Lower lobe of right lung (tissue), 2 donors: ENCODE measurements at regions not wholly inside any gene's neighbourhood (a gene's known extent, or its start where the extent isn't known, plus 50 kb on each side); places are given as distances from the start of the nearest gene placed in this dataset.
"Not testable (repeated sequence)": the region's sequence is repeated elsewhere in the genome, so short reads cannot be mapped to it uniquely, and the experiment has no call there.

Experiments used
- ATAC-seq, 2 donors: fragments of 200-7000 bp; cut with Tn5 transposase; one replicate each; pipeline ENCODE4 v1.9.1; 2020 to 2022; ENCODE audit warnings: mild to moderate bottlenecking in 2 of 2, moderate library complexity in 2 of 2
- DNase-seq: peaks from one replicate; pipeline ENCODE4 v3.0.0-alpha.2; 2020
- H3K27ac ChIP-seq: fragments of 200-600 bp; one replicate; pipeline ENCODE4 v1.8.0; 2022
- H3K27me3 ChIP-seq: fragments of 200-600 bp; one replicate; pipeline ENCODE4 v1.8.0; 2022; ENCODE audit warnings: low read depth
- H3K36me3 ChIP-seq: fragments of 200-600 bp; one replicate; pipeline ENCODE4 v1.8.0; 2022; ENCODE audit warnings: mild to moderate bottlenecking
- H3K4me1 ChIP-seq: fragments of 200-600 bp; one replicate; pipeline ENCODE4 v1.8.0; 2022
- H3K4me3 ChIP-seq: fragments of 200-600 bp; one replicate; pipeline ENCODE4 v1.8.0; 2022; ENCODE audit warnings: mild to moderate bottlenecking
- H3K9me3 ChIP-seq: fragments of 200-600 bp; one replicate; pipeline ENCODE4 v1.8.0; 2022
- CTCF ChIP-seq: fragments of 200-600 bp; IDR thresholded peaks from one replicate; pipeline ENCODE4 v1.8.0; 2022; ENCODE audit warnings: antibody characterized with exemption, mild to moderate bottlenecking
- intact Hi-C: fragments of 100-400 bp; cut with DNase I; formaldehyde crosslinking; loops from one replicate; pipeline ENCODE4 v1.11.0; 2022
- donor health status: DM: no; HTN: yes; CAD: no; lungs with severe emphysema.

GRCh38 chr10:44115516-44115915 lies 269.4 kb downstream of the CXCL12 start:
- ATAC-seq (no peak), DNase-seq (no peak)
- H3K4me3 ChIP-seq = no peak overlapping the region
- H3K27ac ChIP-seq = no peak overlapping the region
- no peaks in the 10 kb centered on the region for H3K9me3 ChIP-seq
- no peaks in the 10 kb centered on the region for H3K27me3 ChIP-seq
- intact Hi-C loops = no loop called here
- no peak for TF ChIP-seq CTCF
- H3K4me1 ChIP-seq = no peaks in the 10 kb centered on the region
- H3K36me3 ChIP-seq = no peaks in the 10 kb centered on the region

GRCh38 chr10:44114441-44114840 lies 270.5 kb downstream of the CXCL12 start:
- DNase-seq = no peak
- H3K36me3 ChIP-seq = no peaks in the 10 kb centered on the region
- TF ChIP-seq CTCF = no peak
- H3K9me3 ChIP-seq = no peaks in the 10 kb centered on the region
- ATAC-seq = no peak
- intact Hi-C loops = no loop called here
- H3K4me1 ChIP-seq = no peaks in the 10 kb centered on the region
- no peaks in the 10 kb centered on the region for H3K27me3 ChIP-seq
- H3K27ac ChIP-seq = no peak overlapping the region
- no peak overlapping the region for H3K4me3 ChIP-seq

GRCh38 chr10:44112280-44112679 lies 272.6 kb downstream of the CXCL12 start:
- H3K36me3 ChIP-seq, H3K9me3 ChIP-seq, H3K27me3 ChIP-seq, H3K4me1 ChIP-seq, intact Hi-C loops, ATAC-seq, H3K4me3 ChIP-seq, DNase-seq: not testable (repeated sequence)
- peak overlapping the region; percentile 13 for H3K27ac ChIP-seq

- no peak for TF ChIP-seq CTCF
- H3K4me1 ChIP-seq = no peaks in the 10 kb centered on the region
- intact Hi-C loops = no loop called here
- ATAC-seq (no peak), DNase-seq (no peak)
- H3K27ac ChIP-seq = no peak overlapping the region
- no peaks in the 10 kb centered on the region for H3K9me3 ChIP-seq
- H3K36me3 ChIP-seq = no peaks in the 10 kb centered on the region
- H3K4me3 ChIP-seq = no peak overlapping the region
- no peaks in the 10 kb centered on the region for H3K27me3 ChIP-seq
Observed at GRCh38 chr10:44105696-44106095, 279.2 kb downstream of the CXCL12 start.

GRCh38 chr10:44102726-44103255 lies 282.1 kb downstream of the CXCL12 start:
- no peak for ATAC-seq

GRCh38 chr10:44101082-44101481 lies 283.8 kb downstream of the CXCL12 start:
- no peaks in the 10 kb centered on the region for H3K36me3 ChIP-seq
- ATAC-seq = no peak
- DNase-seq = no peak
- no peak overlapping the region for H3K27ac ChIP-seq
- intact Hi-C loops = no loop called here
- no peak overlapping the region for H3K4me3 ChIP-seq
- no peaks in the 10 kb centered on the region for H3K27me3 ChIP-seq
- no peaks in the 10 kb centered on the region for H3K9me3 ChIP-seq
- H3K4me1 ChIP-seq = no peaks in the 10 kb centered on the region
- no peak for TF ChIP-seq CTCF

More at GRCh38 chr10:44102726-44103255, 282.1 kb downstream of the CXCL12 start:
- TF ChIP-seq CTCF = no peak
- no peak for DNase-seq
- Histone ChIP-seq H3K4me3 (no peak overlapping the region), H3K27me3 (no peaks in the 10 kb centered on the region), H3K27ac (no peak overlapping the region), H3K4me1 (no peaks in the 10 kb centered on the region), H3K9me3 (no peaks in the 10 kb centered on the region), H3K36me3 (no peaks in the 10 kb centered on the region)
- intact Hi-C loops = no loop called here
